Amniotic stem cell (primary cell): ENCODE measurements at regions not wholly inside any gene's neighbourhood (a gene's known extent, or its start where the extent isn't known, plus 50 kb on each side); places are given as distances from the start of the nearest gene placed in this dataset.

Source experiments
- DNase-seq: peaks from one replicate; lab custom pipeline; 2025; lab: John Stamatoyannopoulos, UW

DNA sequence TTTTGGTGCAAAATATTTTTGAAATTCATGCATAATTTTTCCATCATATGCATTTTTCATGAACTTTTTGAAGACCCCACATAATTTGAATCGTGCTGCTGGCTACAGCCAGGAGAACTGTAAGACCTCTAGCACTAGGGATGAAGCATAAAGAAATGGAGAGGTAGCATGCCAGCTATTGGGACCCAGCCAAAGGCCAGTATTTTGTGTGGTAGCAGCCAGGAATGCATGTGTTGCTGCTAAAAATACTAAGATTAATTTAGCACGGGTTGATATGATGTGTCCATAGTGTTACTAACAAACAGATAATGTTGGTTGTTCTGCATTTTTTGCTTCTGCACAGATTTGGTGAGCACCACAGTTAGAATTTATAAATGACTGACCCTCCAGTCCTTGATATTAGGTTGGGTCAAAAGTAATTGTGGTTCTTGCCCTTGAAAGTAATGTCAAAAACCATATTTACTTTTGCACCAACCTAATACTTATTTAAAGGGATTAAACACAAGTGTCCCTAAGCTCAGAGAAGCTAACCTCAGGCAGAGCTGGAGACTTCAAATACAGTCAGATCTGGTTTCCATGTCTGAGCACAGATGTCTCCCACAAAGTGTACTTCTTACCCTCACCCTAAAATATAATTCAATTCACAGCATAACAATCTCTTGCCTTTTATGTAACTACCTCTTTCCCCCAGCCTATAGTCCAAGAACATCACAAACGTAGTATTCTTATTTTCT, 54.1 kb upstream of the NPSR1 start:
- DNase-seq: no peak
